Fibroblast of pulmonary artery (primary cell): ENCODE measurements at regions not wholly inside any gene's neighbourhood (a gene's known extent, or its start where the extent isn't known, plus 50 kb on each side); places are given as distances from the start of the nearest gene placed in this dataset.
A peak's percentile ranks its signal among the peaks of the same experiment; 100 is the strongest.

Source experiments
- DNase-seq: peaks from one replicate; pipeline ENCODE4 v3.0.0-alpha.2; 2010; ENCODE audit warnings: low read depth
- H3K4me3 ChIP-seq: replicated peaks from 2 replicates; pipeline ENCODE4 v1.5.1; 2011; ENCODE audit warnings: low read depth, mild to moderate bottlenecking, control low read depth, low read length, moderate library complexity
- CTCF ChIP-seq: IDR thresholded peaks from 2 replicates; pipeline ENCODE4 v1.5.1; 2011; ENCODE audit warnings: mild to moderate bottlenecking, control low read depth, low read length, inconsistent platforms; ENCODE audit errors: missing control alignments

DNA sequence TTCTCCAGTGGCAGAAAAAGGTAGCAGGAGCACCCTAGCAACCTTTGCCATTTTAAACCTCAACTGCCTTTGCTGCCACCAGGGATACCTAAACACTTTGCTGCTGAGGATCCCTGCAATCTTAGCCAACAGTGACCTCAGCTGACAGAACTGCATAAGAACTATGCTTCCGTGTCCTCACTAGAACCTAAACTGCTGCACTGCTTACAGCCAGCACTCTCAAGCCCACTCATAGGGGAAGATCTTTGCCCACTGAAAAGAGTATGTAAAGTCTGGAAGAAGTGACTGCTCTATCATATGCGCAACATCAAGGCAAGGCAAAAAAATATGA is 270.0 kb upstream of the PCDH20 start:
- TF ChIP-seq CTCF = no peak
- peak; percentile 6 for DNase-seq
- H3K4me3 ChIP-seq = no peak overlapping the region

DNA sequence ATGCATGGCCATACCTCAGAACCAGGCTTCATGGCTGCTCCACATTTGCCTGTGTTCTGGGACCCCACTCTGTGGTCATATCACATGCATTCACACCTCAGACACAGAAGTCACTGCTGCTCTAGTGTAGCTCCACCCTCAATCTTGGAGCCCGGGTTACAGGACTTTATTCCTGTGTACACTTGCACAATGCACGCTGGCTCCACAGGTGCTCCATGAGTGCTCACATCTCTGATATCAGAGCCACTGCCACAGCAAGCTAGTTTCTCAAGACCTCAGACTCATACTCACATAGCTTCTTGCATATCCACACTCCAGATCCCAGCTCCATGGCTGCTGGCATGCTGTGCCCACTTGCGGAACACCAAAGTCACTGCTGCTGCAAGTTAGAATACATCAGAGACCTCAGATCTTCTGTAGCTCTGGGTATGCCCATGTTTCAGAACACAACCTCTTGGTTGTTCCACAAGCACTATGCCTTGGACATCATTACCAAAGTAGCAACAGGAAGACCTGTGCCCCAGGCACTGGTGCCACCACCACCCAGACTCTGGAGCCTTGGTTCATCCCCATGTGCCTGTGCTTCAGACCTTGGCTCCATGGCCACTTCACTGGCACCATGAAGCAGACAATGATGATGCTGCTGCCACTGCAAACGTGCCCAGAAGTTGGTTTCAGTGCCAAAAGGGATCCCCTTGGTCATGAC is 269.5 kb upstream of the PCDH20 start:
- no peak overlapping the region for H3K4me3 ChIP-seq
- no peak for DNase-seq
- no peak for TF ChIP-seq CTCF

DNA sequence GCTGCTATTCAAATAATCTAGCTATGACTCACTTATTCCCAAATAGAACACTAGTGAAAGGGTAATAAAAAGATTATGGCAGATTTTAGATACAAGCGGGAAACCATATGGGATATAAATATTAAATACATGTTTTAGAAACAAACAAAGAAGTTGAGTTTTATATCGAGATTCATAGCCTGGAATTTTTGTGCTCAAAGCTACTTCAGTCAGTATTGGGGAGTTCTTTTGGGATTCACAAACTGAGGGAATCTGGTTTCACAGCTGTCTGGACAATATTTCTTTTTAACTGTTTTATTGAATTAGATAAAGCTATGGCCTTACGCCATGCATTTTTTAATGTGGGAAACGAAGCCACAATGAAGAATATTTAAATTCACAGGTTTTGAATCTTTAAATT is 257.1 kb upstream of the PCDH20 start:
- DNase-seq = no peak
- no peak overlapping the region for H3K4me3 ChIP-seq
- no peak for TF ChIP-seq CTCF

DNA sequence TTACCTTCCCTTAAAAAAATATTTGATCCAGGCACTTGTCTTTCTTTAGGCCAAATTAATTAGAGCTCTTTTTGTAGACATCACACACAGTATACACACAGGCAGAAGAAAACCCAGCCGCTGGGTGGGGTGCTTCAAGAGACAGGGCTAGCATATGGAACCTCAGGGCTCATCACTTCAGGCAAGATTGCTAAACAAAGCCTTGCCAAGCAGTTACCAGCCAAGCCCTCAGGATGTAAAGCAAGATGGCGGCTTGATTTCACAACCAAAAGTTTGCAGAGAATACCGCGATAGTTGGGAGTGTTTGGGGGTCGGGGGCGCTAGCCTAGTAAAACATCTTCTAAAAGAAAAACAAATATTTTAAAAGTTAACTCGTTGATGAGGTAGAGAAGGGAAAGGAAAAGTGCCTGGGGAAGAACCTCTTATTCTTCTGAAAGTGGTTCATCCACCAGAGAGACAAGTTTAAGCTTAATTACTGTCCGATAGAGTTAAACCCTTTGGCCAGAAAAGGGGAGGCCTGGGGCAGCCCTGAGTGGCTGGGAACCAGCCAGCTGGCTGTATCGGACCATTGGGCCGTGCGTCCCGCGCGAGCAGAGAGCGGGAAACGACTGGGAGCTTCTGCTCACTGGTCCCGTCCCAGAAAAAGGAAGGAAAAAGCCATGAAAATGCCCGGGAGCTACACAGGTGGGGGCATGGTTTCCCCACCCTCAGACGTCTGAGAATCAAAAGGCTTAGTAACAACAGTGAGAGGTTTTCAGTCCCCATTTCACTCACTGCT is 254.9 kb upstream of the PCDH20 start:
- DNase-seq = no peak
- H3K4me3 ChIP-seq = no peak overlapping the region
- no peak for TF ChIP-seq CTCF

- no peak overlapping the region for H3K4me3 ChIP-seq
- no peak for TF ChIP-seq CTCF
- peak; percentile 18 for DNase-seq
These were observed 249.4 kb upstream of the PCDH20 start for GRCh38 chr13:61664801-61665705.

GRCh38 chr13:61654481-61654880 is 238.8 kb upstream of the PCDH20 start:
- H3K4me3 ChIP-seq = no peak overlapping the region
- peak; percentile 1 for DNase-seq
- no peak for TF ChIP-seq CTCF
